HG02970 (cell line): ENCODE measurements at regions not wholly inside any gene's neighbourhood (a gene's known extent, or its start where the extent isn't known, plus 50 kb on each side); places are given as distances from the start of the nearest gene placed in this dataset.

Experiments
- ATAC-seq: cut with Tn5 transposase; IDR thresholded peaks from one replicate; pipeline ENCODE4 v1.9.1; 2021; ENCODE audit warnings: mild to moderate bottlenecking, moderate library complexity, moderate number of reproducible peaks; ENCODE audit not compliant: unreplicated experiment, low FRiP score

DNA sequence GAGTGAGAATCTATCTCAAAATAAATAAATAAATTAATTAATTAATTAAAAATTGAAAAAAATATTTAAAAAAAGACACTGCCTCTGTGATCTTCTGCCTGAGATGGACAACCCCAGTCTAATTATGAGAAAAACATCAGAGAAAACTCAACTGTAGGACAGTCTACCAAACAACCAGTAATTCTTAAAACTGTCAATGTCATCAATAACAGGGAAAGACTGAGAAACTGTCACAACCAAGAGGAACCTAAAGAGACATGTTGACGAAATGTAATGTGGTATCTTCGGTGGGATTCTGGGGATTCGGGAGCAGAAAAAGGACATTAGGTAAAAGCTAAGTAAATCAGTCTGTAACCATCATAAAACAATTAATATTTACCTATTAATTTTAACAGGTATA is 265.4 kb upstream of the LMCD1 start:
- no peak for ATAC-seq

DNA sequence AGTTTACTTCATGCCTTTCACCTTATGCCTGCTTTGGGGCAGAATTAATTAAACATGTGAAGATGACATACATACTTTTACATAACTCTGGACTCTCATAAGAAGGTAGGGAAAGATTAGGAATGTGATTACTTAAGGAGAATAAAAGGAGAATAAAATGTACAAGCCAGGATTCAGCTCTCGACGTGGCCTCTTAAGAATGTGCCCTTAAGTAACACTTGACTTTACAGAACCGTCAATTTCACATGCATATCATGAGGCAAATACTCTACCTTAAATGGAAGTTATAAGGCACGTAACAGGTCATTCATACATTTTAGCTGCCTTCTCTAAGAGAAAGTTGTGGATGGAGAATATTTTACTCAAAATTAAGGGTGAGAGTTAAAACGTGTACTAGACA is 263.7 kb upstream of the LMCD1 start:
- ATAC-seq, result no peak

DNA sequence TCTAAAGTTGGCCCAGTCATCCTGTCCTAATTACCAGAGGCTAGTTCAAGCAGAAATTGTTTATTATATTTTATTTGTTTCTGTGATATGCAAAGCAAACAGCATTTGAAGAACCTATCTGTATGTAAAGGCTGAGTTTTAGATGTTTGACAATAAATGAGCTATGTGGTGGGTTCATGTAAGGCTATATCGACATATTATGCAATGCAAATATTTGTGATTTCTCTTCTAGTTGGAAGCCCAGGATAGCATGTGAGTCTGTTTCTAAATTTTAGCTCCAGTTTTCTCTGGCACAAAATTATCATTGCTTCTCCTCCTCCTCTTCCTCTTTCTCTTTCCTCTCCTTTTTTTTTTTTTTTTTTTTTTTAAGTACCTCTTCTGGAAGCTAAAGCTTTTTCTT is 263.2 kb upstream of the LMCD1 start:
- ATAC-seq, result no peak

DNA sequence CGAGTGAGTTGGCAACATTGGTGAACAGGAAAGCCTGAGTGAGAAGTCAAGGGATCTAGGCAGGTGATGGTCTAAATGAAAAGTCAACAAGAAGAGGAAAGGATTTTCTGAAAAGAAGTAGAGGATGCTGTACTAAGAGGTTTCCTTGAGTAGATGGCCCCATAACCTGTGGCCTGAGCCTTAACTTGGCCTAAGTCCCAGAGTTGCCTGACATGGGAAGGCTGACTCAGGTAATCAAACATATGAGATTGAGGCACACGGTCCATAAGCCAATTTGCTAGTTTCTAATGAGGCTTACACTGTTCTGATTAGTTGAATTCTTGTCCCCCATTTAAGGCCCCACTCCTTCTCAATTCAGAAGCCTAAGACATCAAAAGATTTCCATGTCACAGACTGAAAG is 262.5 kb upstream of the LMCD1 start:
- ATAC-seq, result no peak

DNA sequence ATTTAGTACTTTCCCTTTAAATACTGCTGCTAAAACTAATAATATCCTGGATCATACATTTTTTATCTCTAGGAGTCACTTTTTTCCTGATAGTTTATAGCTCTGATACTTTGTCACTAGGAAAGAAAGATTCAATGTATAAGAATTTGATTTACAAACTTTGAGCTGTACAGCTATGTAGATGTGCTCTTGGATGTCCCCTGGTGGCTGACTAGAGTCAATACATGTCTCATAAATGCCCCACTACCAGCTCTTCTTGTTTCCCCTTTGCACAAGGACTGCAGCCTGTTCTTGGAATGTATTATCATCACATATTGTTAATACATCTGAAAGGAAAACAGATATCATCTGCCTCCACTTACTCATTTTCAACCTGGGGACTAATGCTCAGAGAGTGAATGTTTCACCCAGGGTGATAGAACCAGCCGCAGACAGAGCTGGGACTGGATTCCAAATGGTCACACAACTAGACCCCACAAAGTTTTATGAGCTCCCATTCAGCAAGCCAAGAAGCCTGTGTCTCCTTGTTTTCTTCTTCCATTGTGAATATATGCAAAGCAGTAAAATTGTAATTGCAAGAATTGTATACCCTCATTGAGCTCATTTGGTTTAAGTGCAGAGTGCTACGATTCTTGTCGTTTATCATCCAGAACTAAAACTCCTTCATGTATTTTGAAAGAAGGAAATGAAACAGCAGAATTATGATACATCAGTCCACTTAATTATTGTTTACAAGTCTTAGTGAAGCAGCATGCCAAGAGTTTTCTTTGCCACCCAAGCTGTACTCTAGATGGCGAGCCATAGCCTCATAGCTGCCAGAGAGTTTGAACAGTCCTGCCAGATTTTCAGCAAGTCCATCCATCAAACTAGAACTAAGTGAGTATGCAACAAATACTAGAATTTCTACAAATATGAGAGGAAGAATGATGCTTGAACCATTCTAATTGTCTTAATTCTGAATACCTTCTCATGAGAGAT is 261.6 kb upstream of the LMCD1 start:
- peak; percentile 87 for ATAC-seq

- no peak for ATAC-seq
Observed at GRCh38 chr3:8246070-8246469, 255.6 kb upstream of the LMCD1 start.

DNA sequence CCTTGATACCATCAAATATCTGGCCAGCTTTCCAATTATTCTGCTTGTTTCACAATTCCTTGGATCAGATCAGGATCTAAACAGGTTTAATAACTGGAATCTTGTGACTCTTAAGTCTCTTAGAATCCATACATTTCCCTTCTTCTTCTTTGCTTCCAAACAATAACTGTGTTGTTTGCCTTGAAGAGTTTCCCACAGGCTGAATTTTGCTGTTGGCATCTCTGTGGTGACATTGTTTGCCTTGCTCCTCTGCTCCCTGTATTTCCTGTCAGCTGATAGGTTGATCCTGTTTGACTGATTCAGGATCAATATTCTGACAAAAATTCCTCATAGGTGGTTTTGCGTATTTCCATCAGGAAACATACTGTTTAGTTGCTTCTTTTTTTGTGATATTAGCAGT is 248.4 kb upstream of the LMCD1 start:
- no peak for ATAC-seq

- ATAC-seq, result no peak
Observed at GRCh38 chr3:8254489-8254888, 247.1 kb upstream of the LMCD1 start.

DNA sequence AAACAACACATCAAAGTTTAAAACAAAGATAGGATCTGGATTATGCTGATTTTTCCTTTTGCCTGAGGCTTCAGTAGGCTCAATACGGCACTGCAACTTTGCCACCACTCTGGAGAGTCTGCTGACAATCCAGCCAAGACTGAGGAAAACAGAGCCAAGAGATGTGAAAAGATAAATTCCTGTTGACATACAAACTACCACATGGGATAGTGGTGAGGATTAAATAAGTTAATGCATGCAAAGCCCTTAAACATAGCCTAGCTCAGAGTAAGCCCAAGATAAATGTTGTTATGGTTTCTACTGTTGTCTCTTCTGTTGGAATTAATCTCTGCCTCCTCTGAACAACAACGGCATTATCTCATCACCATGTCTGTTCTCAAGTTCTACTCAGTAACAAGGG is 245.9 kb upstream of the LMCD1 start:
- no peak for ATAC-seq

- ATAC-seq, result no peak
Observed at GRCh38 chr3:8256441-8257071, 245.1 kb upstream of the LMCD1 start.

DNA sequence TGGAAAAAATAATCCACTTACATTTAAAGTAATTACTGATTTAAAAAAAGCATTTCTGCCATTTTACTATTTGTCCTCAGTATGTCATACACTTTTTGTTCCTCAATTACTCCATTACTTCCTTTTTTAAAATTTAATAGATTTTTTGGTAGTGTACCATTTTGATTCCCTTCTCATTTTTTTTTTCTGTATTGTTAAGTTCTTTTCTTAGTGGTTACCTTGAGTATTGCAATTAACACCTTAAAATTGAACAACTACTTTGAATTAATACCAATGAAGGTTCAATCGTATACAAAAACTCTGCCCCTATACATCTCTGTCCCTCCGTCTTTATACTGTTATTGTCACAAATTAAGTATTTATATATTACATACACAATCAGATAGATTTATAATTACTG is 240.6 kb upstream of the LMCD1 start:
- no peak for ATAC-seq

- no peak for ATAC-seq
Observed at GRCh38 chr3:8266730-8267131, 234.9 kb upstream of the LMCD1 start.

GRCh38 chr3:8273479-8273878 is 228.1 kb upstream of the LMCD1 start:
- no peak for ATAC-seq

GRCh38 chr3:8276056-8276455 is 225.6 kb upstream of the LMCD1 start:
- ATAC-seq, result no peak

GRCh38 chr3:8276506-8276905 is 225.1 kb upstream of the LMCD1 start:
- no peak for ATAC-seq

DNA sequence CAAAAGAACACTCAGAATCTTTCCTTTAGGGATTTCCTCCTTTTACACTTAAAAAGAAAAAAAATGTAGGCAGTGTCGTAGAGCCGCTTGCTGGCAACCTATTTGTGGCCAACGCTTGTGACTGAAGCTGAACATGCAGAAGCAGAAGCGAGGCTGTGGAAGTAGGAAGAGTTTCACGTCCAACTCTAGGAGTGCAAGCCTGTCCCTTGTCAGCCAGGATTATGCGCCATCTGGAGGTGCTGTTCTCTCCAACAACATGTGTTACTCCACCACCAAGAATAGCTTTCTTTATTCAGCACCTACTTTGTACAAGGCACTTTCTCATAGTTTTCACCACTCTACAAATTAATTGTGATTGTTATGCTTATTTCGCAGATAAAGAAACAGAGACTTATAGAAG is 223.2 kb upstream of the LMCD1 start:
- ATAC-seq, result no peak

GRCh38 chr3:8279476-8279875 is 222.1 kb upstream of the LMCD1 start:
- ATAC-seq, result no peak

DNA sequence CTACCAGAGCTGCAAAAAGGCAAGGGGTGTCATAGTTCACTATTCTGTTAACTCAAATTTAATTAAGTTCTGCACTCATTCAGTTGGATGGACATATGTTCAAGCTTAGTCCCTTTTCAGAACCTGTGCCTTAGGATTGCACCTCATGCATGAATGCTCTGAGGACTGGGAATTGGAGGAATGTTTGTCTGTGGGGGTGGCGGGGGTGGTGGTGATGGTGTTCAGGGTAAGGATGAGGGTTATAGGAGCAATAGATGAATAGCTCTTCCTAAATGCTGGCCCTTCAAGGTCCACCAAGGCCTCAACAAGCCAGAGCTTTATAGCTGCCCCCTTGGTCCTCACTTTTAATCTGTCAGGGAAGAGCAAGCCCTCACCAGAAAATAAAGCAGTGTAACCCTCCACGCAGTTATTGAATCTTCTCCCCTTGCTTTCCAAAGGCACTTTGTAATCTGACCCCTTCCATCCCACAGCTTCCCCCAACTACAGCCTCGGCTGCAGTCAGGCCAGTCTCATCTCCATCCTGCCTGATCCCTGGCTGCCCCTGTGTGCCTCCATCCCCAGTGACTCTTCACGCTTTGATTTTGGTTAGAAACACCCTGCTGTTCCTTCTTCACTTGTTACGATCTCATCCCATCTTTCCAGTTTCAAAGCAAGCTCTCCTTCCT is 221.6 kb upstream of the LMCD1 start:
- ATAC-seq, result no peak

- no peak for ATAC-seq
Observed at GRCh38 chr3:8282541-8283165, 219.0 kb upstream of the LMCD1 start.

- ATAC-seq, result no peak
Observed at GRCh38 chr3:8283193-8283592, 218.4 kb upstream of the LMCD1 start.

GRCh38 chr3:8286086-8286485 is 215.5 kb upstream of the LMCD1 start:
- no peak for ATAC-seq
